HG03039 (cell line): ENCODE measurements at regions not wholly inside any gene's neighbourhood (a gene's known extent, or its start where the extent isn't known, plus 50 kb on each side); places are given as distances from the start of the nearest gene placed in this dataset.

ENCODE experiments used
- ATAC-seq: cut with Tn5 transposase; IDR thresholded peaks from one replicate; pipeline ENCODE4 v1.9.1; 2021; ENCODE audit warnings: mild to moderate bottlenecking, moderate library complexity; ENCODE audit not compliant: unreplicated experiment

DNA sequence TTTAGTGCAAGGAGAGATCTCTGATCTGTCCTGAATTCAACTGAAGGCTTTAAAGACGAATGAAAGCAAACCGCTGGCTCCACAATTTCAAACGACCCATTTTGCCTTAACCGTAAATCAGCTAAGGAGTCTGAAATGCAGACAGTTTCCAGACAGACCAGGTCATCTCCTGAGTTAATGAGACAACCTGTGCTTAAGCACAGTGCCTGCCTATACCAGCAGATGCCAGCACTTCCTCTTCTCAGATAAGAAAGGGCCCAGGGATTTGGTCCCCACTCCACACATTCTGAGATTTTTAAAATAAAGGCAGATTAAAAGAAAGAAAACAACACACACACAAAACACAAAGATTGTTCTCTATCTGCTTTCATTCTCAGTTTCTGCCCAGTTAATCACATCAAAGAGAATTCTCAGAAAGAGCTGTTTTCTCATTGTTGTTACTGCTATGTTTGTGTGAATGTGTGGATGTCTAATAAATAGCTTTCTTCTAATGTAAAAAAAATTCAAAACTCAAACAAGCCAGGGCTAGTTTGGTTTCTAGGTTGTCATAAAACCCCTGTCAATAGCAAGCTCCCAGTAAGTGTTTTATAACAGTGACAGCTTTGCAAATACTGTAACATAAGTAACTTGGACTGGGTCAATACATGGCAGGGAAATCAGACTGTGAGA, 157.7 kb upstream of the SLC24A2 start:
- ATAC-seq = no peak

DNA sequence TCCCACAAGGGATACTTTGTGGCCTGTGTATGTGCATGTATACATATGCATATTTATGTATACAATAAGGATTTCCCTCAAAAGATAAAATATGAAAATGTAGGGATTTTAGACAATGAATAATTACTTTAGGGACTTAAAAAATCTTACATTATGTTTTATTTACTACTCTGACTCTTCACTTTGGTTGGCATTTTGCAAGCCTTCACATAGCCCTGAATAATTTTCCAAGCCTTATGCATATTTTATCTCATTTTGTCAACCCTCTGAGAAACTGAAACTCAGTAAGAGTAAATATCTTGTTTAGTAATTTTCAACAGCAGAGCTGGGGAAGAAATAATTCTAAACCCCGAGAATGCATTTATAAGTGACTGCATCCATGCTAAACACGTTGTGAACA, 153.0 kb upstream of the SLC24A2 start:
- no peak for ATAC-seq

DNA sequence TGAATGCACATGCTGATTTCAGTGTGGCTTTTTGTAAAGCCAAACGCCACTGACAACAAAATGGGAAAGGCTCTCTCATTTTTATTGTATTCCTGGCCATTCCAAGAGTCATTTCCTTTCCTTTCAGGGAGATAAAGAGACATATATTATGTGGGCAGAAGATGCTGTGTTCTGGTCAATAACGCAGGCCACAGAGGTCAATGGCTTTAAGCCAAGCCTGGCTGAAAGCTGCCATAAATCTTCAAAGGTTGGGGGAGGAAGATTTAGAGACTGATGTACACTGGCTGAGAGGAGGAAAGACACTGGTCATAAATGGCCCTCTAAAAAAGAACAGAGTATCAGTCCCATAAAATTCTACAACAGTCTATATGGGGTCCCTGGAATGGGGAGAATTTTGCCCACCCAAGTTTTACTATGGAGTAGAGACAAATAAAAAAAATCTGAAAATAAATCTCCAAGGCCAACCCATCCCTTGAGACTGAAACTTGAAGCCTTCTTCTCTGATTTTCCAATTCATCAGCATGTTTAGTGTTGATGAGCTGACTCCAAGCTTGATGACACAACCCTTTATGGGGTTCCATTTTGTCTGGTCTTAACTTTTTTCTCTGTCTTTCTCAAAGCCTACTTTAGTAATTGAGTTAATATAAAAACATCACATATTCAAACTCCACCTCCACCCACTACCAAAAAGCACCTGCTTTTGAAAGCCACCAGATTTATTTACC, 152.1 kb upstream of the SLC24A2 start:
- ATAC-seq = no peak

DNA sequence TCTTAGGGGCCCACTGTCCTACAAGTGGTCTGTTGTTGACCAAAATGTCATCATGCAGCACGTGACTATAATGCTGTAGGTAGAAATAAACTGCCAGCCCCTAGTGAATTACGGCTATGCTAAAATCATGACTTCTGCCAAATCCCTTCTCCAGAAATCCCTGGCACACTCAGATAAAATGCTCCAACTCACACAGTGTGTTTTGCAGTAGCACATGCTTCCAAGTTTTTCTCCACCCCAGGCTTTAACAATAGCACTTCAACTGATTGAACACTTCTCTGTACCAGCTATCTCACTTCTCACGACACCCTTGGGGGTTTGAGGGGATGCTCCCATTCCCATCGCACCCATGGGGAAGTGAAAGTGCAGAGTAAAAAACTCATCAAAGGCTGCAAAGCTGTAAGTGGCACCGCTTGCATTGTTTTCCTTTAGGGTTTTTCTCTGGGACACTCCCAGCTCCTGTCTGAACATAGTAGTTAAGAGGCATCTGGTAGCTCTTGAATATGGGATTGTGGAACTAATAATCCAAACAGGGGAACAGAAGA, 151.0 kb upstream of the SLC24A2 start:
- ATAC-seq = no peak

- no peak for ATAC-seq
Observed at GRCh38 chr9:19938990-19939733, 150.3 kb upstream of the SLC24A2 start.

GRCh38 chr9:19937121-19937520, 148.3 kb upstream of the SLC24A2 start:
- no peak for ATAC-seq

DNA sequence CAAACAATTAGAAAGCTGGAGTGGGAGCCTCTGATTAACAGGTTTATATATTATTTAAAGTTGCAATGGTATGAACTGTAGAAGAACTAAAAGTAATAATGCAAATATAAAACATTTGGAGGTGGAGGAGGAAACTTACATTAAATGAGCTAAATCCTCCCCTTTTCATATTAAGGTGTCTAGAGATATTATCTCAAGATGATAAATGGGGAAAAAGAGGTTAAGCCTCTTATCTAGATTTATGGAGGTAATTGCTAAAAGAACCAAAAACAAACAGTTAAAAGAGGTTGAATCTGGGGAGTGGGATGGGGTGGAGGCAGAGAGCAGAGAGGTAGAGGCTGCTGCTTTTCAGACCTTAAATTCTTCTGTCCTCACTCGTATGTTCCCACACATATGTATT, 147.8 kb upstream of the SLC24A2 start:
- no peak for ATAC-seq

GRCh38 chr9:19935422-19935821, 146.6 kb upstream of the SLC24A2 start:
- no peak for ATAC-seq

DNA sequence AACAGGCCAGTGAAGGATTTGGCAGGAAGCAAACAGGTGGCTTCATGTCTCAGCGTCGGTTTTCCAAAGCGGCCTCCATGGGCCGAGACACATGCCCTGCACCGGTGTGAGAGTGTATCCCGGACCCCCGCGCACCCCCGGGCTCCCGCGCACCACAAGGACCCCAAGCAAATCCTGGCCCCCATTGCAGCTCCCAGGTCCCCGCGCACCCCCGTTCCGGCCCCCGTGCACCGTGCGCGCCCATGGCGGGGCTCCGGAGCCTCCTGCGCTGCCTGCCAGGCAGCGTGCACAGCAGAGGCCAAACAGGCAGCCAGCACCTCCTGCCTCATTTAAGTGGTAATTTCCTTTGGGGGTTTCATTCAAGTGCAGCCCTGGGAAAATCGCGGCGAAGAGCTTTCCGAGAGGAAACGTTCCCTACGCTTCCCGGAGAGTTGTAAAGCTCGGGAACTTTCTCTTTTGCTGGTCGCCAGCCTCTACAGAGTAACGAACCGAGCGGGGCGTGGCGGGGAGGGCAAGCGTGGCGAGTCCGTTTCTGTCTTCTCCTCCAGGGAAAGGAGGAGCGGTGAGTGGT, 145.5 kb upstream of the SLC24A2 start:
- ATAC-seq = no peak

DNA sequence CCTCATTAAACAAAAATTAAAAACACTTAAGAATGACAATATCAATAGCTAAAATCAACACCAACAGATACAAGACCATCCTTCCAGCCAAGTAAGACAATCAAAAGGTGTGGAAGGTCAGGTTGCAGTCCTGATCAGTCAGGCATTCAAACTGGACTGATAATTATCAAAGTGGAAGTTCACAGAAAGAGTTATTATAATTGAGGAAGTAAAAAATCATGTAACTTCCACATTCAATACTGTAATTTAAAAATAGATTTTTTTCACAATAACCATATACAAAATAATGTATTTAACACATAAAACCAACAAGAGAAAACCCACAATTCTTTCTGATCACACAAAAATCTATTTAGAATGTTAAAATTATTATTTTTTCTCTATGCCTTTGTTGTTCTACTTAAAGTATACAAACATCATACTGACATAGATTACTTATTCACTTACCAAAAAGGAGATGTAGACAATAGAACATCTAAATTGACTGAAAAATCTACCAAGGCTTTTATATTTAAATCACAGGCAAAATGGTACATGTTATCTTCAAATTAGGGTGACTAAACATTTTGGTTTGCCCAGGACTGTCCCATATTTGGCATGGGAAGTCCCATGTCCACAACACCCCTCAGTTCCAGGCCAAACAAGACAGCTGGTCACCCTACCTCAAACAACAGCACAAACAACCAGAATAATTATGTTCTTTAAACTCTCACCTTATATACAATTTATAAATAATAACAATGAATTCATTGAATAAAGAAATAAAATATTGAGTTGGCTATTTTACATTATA, 142.5 kb upstream of the SLC24A2 start:
- ATAC-seq = no peak

- no peak for ATAC-seq
Observed at GRCh38 chr9:19927560-19927959, 138.7 kb upstream of the SLC24A2 start.

DNA sequence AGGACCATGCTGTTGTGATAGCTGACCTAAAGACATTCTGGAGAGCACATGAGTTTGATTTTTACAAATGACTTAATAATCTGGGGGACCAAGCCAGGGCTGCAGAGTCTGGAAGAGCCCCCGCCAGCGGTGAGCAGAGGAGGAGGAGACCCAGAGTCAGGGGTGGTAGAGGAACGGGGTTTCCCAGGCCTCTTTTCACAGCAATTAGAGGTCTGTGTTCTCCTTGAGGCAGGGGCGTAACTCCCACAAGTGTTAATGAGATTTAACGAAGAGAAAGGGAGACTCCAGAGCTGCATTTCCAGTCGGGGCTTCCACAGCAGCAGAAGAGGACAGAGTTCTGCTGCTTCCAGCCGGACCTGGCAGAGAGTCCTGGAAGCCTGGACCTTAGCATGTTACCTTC, 137.9 kb upstream of the SLC24A2 start:
- ATAC-seq = no peak

DNA sequence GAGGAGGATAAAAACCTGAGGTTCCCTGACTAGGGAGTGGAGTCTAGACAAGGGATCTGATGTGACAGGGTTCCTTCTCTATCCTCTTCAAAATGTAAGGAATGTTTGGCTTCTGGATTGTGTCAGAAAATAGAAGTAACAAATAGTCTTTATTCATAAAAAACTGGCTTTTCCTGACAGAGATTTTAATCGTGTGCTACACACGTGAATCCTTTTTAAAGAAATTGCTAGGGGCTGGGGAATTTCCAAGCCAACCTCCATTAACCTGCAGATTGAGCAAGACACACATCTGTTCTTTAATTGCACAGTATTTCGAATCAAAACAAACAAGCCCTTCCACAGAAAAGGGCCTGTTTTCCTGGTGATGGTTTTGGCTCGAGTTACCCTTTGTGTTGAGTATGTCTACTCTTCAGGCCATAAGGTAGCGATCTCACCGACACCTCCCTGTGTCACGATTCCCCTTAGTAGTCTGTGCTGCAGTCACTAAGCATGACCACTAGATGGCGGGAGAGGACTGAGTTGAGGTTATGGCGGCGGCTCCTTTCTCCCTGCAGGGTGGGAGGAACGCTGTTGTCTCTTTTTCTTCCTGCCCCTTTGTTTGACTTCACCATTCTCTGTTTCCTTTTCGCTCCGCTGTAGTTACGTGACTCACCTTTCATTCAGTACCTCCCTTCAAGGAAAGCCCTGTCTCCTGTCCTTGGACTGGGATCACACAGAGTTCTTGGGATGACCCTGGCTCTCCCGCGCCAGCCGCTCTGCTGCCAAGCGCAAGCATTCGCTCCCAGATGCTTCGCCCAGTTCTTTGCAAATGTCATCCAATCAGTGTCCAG, 137.1 kb upstream of the SLC24A2 start:
- ATAC-seq = peak; percentile 91

DNA sequence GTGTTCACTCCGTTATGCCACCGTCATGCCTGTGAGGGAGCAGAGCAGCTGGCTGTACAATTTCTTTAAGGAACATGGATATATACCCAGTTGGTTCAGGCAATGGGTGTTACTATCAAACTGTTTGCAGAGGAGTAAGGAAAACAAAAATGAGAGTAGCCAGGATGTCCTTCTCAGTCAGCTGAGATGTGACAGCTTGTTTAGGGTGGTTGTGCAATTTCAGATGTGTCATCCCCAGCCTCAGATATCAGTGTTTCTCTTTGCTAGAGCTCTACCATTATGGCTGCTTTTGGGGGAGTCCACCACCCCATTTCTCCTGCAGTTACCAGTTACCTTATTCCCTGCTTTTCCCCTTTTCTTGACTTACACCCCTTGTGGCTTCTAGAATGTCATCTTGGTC, 135.2 kb upstream of the SLC24A2 start:
- ATAC-seq = no peak

- ATAC-seq = no peak
Observed at GRCh38 chr9:19922476-19923118, 133.8 kb upstream of the SLC24A2 start.

DNA sequence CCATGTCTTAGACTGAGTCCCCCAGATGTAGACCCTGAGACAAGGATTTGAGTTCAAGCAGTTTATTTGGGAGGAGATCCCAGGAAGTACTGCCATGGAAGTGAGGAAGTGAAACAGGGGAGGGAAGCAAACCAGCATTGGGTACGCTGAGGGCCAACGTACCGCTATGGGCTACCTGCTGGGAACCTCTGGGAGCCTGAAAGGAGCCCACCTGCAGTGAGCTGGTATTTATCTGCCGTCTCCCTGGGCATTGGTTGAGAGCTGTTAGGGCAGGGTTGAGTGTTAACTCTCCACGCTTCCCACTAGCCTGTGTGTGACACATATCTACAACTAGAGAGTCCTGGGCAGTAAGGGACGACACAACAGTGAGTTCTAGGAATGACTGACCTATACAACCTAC, 131.6 kb upstream of the SLC24A2 start:
- no peak for ATAC-seq

- ATAC-seq = no peak
Observed at GRCh38 chr9:19918630-19919029, 129.8 kb upstream of the SLC24A2 start.

DNA sequence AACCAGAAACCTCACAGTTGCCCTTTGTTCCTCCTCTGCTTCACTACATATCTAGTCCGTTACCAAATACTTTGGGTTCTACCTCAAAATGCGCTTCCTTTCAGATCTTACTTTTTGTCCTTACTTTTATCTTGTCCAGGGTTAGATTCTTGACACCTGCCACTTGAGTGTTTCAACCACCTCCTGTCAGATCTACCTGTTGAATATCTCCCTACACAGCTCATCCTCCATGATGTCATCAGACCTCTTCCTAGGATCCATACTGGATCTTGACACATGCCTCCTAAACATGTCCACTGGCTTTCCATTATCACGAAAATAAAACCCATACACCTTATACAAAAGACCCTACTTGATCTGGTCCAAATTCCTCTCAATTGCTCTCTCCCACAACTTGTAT, 125.2 kb upstream of the SLC24A2 start:
- no peak for ATAC-seq

DNA sequence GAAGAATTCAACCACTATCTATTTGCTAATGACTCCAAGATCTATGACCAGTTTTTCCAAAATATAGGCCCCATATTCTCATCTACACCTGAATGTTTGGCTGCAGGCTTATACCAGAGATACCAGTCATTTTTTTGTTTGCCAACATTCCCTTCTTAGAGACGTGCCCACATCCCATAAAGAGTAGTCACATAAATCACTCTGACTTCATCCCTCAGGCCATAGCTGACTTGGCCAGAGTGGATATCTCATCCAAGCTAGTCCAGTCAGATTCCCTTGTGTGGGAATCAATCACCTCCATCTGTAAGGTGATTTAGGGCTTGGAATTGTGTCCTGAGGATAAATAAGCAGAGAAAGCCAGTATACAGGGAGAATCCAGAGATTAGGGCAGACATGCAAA, 124.3 kb upstream of the SLC24A2 start:
- no peak for ATAC-seq
